ENCODE measurements at regions not wholly inside any gene's neighbourhood (a gene's known extent, or its start where the extent isn't known, plus 50 kb on each side); places are given as distances from the start of the nearest gene placed in this dataset.

DNA sequence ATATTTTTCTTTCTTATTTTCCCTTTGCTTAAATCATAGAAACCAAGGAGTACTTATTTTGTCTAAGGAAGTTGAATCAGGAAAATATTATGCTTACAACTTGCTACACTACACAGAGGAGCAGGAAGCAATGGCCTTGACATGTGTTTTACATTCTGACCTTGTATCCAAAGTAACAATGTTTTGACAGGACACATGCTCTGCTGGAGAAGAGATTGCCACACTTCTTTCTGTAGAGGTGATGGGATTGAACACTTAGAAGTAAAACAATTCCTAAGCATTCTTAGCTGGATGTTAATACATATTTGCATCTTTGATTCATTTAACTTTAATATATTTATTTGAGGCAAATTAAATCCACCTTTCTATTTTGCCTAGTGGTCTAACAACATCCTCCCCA, 929.1 kb downstream of the DSC3 start:
- CTCF ChIA-PET = no interaction called here
- TF ChIP-seq, protein P1, sequence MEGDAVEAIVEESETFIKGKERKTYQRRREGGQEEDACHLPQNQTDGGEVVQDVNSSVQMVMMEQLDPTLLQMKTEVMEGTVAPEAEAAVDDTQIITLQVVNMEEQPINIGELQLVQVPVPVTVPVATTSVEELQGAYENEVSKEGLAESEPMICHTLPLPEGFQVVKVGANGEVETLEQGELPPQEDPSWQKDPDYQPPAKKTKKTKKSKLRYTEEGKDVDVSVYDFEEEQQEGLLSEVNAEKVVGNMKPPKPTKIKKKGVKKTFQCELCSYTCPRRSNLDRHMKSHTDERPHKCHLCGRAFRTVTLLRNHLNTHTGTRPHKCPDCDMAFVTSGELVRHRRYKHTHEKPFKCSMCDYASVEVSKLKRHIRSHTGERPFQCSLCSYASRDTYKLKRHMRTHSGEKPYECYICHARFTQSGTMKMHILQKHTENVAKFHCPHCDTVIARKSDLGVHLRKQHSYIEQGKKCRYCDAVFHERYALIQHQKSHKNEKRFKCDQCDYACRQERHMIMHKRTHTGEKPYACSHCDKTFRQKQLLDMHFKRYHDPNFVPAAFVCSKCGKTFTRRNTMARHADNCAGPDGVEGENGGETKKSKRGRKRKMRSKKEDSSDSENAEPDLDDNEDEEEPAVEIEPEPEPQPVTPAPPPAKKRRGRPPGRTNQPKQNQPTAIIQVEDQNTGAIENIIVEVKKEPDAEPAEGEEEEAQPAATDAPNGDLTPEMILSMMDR (IDR thresholded peaks at IDR 0.05; ENCODE audit: low read depth, low read length) = no peak

DNA sequence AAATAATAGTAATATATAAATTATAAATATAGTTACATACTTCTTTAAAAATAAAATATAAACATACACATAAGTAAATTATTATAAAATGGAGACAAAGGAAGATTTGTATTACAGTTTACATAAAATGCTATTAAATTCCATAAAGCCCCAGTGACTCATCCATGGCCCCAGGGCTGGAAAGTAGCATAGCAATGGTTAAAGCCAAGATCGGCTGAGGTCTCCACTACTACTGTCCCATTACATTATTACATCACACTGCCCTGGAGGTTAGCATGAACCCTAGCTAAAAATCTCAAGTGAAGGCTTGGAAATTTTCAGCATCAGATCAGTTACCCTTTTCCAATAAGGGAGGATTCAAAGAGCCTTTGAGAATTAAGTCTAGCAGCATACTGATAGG, 936.2 kb downstream of the DSC3 start:
- Histone ChIP-seq H3K9me3 (ENCODE audit: control insufficient read depth, insufficient read depth, low read length) (peaks cover 8% of the 10 kb centered on the region), H3K27ac (ENCODE audit: low read depth, low read length) (no peak overlapping the region), H3K27me3 (ENCODE audit: control insufficient read depth, insufficient read depth, low read length) (no peaks in the 10 kb centered on the region), H3K4me3 (ENCODE audit: low read depth, low read length) (no peak overlapping the region)
- ChIA-PET POLR2A (no interaction called here), CTCF (no interaction called here)
- DNase-seq (ENCODE audit: low read depth, low spot score) = no peak
- TF ChIP-seq, protein P1 (IDR thresholded peaks at IDR 0.05; ENCODE audit: low read depth, low read length) = no peak

More for the DNA sequence above, 929.1 kb downstream of the DSC3 start:
- Histone ChIP-seq H3K27me3 (ENCODE audit: control insufficient read depth, insufficient read depth, low read length) (no peaks in the 10 kb centered on the region), H3K9me3 (ENCODE audit: control insufficient read depth, insufficient read depth, low read length) (peaks cover 4% of the 10 kb centered on the region; the same call in 1 of the 2 replicates), H3K27ac (ENCODE audit: low read depth, low read length) (no peak overlapping the region), H3K4me3 (ENCODE audit: low read depth, low read length) (no peak overlapping the region)
- POLR2A ChIA-PET = no interaction called here
- DNase-seq (ENCODE audit: low read depth, low spot score) = no peak

DNA sequence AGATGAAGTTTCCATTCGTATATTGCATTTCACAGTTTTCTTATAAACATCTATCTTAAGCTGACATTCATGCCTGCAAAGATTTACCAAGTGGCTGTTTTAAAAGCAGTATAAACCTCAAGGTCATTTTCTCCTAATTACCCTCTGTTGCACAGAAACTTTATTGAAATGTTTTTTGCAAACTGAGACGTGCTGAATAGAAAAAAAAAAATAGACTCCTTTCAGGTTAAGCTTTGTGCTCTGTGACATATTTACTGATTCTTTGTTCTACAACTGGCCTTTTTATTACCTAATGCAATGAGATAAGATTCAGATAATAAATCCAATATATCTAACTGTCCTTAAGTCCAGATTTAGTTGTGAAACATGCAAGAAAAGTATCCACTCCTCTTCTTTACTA, 938.7 kb downstream of the DSC3 start:
- Histone ChIP-seq H3K4me3 (ENCODE audit: low read depth, low read length) (no peak overlapping the region), H3K27ac (ENCODE audit: low read depth, low read length) (no peak overlapping the region), H3K9me3 (ENCODE audit: control insufficient read depth, insufficient read depth, low read length) (peaks cover 9% of the 10 kb centered on the region), H3K27me3 (ENCODE audit: control insufficient read depth, insufficient read depth, low read length) (no peaks in the 10 kb centered on the region)
- no peak for DNase-seq (ENCODE audit: low read depth, low spot score)
- TF ChIP-seq, protein P1 (IDR thresholded peaks at IDR 0.05; ENCODE audit: low read depth, low read length) = no peak
- ChIA-PET CTCF (no interaction called here), POLR2A (no interaction called here)

DNA sequence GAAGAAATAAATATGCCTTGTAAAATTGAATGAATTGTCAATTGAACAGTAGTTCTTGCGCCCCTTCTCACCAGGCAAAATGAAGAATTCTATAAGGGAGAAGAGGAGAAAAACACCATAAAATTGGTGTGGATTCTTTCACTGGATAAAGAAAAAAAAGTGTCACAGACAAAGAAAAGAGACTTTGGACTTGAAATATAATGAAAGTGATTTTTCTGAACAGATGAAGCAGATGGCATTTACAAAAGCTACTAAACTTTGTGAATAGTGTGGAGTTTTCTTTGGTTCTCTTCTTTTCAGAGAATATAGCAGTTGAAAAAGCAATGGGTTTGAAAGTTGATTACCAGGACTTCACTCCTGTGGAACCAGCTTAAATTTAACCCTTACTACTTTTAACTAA, 945.7 kb downstream of the DSC3 start:
- H3K27me3 ChIP-seq (ENCODE audit: control insufficient read depth, insufficient read depth, low read length) = no peaks in the 10 kb centered on the region
- no peak overlapping the region for H3K27ac ChIP-seq (ENCODE audit: low read depth, low read length)
- H3K4me3 ChIP-seq (ENCODE audit: low read depth, low read length) = no peak overlapping the region
- no peak for DNase-seq (ENCODE audit: low read depth, low spot score)
- CTCF ChIA-PET = interaction anchor here (1.0 kb wide), 1 partner anchor 185 kb away, joined by 3 read pairs; no protein-coding TSS in a partner anchor
- peaks cover 6% of the 10 kb centered on the region for H3K9me3 ChIP-seq (ENCODE audit: control insufficient read depth, insufficient read depth, low read length)
- POLR2A ChIA-PET = no interaction called here
- TF ChIP-seq, protein P1 (IDR thresholded peaks at IDR 0.05; ENCODE audit: low read depth, low read length) = no peak

DNA sequence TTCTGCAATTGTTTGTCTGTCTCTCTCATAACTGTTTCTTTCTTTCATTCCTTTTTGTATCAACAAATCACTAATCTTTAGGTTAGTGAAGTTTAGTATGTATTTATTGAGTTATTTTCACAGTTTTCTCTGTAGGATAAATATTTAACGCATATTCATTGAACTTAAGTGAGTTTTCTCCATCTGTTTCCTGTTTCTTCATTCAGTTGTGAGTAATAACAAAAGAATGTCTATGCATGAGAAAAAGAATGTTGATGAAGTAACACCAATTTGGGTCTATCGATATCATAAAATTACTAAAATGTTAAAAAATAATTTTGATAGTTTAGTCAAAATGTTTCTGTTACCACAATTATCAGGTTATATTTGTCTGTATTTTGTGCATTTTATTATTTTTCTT, 948.0 kb downstream of the DSC3 start:
- POLR2A ChIA-PET = no interaction called here
- TF ChIP-seq, protein P1 (IDR thresholded peaks at IDR 0.05; ENCODE audit: low read depth, low read length) = no peak
- Histone ChIP-seq H3K27me3 (ENCODE audit: control insufficient read depth, insufficient read depth, low read length) (no peaks in the 10 kb centered on the region), H3K27ac (ENCODE audit: low read depth, low read length) (no peak overlapping the region), H3K9me3 (ENCODE audit: control insufficient read depth, insufficient read depth, low read length) (peaks cover 8% of the 10 kb centered on the region), H3K4me3 (ENCODE audit: low read depth, low read length) (no peak overlapping the region)
- no peak for DNase-seq (ENCODE audit: low read depth, low spot score)
- CTCF ChIA-PET = no interaction called here

All from AG04450 (cell line).